ENCODE measurements at regions not wholly inside any gene's neighbourhood (a gene's known extent, or its start where the extent isn't known, plus 50 kb on each side); places are given as distances from the start of the nearest gene placed in this dataset.

DNA sequence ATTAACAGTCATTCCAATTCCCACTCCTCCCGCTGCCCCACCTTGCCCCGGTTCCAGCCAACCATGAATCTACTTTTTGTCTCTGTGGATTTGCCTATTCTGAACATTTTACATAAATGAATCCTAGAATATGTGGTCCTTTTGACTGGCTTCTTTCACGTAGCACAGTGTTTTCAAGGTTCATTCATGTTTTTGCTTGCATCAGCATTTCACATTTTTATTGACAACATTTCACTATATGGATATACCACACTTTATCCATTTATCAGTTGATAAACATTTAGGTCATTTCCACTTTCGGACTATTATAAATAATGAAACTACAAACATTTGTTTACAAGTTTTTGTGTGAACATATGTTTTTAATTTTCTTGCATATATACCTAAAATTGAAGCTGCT, 182.0 kb downstream of the ZNF248 start:
- TF ChIP-seq, protein P1, sequence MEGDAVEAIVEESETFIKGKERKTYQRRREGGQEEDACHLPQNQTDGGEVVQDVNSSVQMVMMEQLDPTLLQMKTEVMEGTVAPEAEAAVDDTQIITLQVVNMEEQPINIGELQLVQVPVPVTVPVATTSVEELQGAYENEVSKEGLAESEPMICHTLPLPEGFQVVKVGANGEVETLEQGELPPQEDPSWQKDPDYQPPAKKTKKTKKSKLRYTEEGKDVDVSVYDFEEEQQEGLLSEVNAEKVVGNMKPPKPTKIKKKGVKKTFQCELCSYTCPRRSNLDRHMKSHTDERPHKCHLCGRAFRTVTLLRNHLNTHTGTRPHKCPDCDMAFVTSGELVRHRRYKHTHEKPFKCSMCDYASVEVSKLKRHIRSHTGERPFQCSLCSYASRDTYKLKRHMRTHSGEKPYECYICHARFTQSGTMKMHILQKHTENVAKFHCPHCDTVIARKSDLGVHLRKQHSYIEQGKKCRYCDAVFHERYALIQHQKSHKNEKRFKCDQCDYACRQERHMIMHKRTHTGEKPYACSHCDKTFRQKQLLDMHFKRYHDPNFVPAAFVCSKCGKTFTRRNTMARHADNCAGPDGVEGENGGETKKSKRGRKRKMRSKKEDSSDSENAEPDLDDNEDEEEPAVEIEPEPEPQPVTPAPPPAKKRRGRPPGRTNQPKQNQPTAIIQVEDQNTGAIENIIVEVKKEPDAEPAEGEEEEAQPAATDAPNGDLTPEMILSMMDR (IDR thresholded peaks at IDR 0.05): no peak
- TF ChIP-seq EZH2 (IDR thresholded peaks at IDR 0.05; ENCODE audit: borderline replicate concordance, insufficient read depth, low read depth, low read length, poor library complexity, severe bottlenecking): no peak
